Transverse colon (tissue), 4 donors: ENCODE measurements at regions not wholly inside any gene's neighbourhood (a gene's known extent, or its start where the extent isn't known, plus 50 kb on each side); places are given as distances from the start of the nearest gene placed in this dataset.

ENCODE experiments used
- DNase-seq: peaks from one replicate; pipeline ENCODE4 v3.0.0-alpha.2; 2019
- H3K27ac ChIP-seq, 4 donors: fragments of 200-600 bp; sonication (generic); 2 replicates each; pipeline ENCODE4 v1.5.1; 2016 to 2018; ENCODE audit warnings: inconsistent platforms in 4 of 4
- H3K27me3 ChIP-seq: fragments of 200-600 bp; sonication (generic); 2 replicates; pipeline ENCODE4 v1.5.1; 2017; ENCODE audit warnings: inconsistent platforms
- H3K36me3 ChIP-seq, 4 donors: fragments of 200-600 bp; sonication (generic); 2 replicates each; pipeline ENCODE4 v1.5.1; 2017 to 2019; ENCODE audit warnings: inconsistent platforms in 4 of 4
- H3K4me1 ChIP-seq, 4 donors: fragments of 200-600 bp; sonication (generic); 2 replicates each; pipeline ENCODE4 v1.5.1; 2017 to 2020; ENCODE audit warnings: inconsistent platforms in 4 of 4
- H3K4me3 ChIP-seq, 4 donors: fragments of 200-600 bp; sonication (generic); 1 replicate in 1 of 4; 2 replicates in 3 of 4; pipeline versions ENCODE4 v1.5.1 to v1.6.1; 2017 to 2019; ENCODE audit warnings: inconsistent platforms in 4 of 4
- H3K9me3 ChIP-seq, 2 donors: fragments of 200-600 bp; sonication (generic); 2 replicates each; pipeline ENCODE4 v1.5.1; 2017 to 2019; ENCODE audit warnings: inconsistent platforms in 2 of 2
- CTCF ChIP-seq, 5 experiments: fragments of 200-600 bp in 3 of 5; fragments of 450-650 bp in 2 of 5; sonication (generic) in 3 of 5; IDR thresholded peaks; 1 replicate in 2 of 5; 2 replicates in 3 of 5; pipeline ENCODE4 v1.5.1; 2016 to 2017; ENCODE audit warnings: antibody characterized with exemption in 5 of 5, inconsistent platforms in 3 of 5, mild to moderate bottlenecking in 2 of 5, moderate library complexity in 1 of 5
- EP300 ChIP-seq: sonication (generic); formaldehyde crosslinking; IDR thresholded peaks from one replicate; pipeline ENCODE4 v1.6.1; 2017; ENCODE audit warnings: antibody characterized with exemption, low read depth
- POLR2A ChIP-seq: fragments of 450-650 bp; IDR thresholded peaks from one replicate; pipeline ENCODE4 v1.6.1; 2016; ENCODE audit warnings: antibody characterized with exemption, mild to moderate bottlenecking, moderate library complexity
- POLR2AphosphoS5 ChIP-seq, 3 donors: sonication (generic); formaldehyde crosslinking; IDR thresholded peaks; one replicate each; pipeline ENCODE4 v1.6.1; 2016; ENCODE audit warnings: antibody characterized with exemption in 3 of 3
- WGBS, 2 donors: methylation state at CpG; one replicate each; pipeline ENCODE4 v1.1.5; 2018; ENCODE audit warnings: low coverage in 1 of 2; 5-methylcytosine and 5-hydroxymethylcytosine counted together
- in situ Hi-C, 4 donors: fragments of 200-750 bp; cut with MboI; loops; one replicate each; pipeline versions ENCODE4 v1.15.0 to v1.15.1; 2017; ENCODE audit warnings: low sequenced_read_pairs in 3 of 4, low pct_ligation_motif_present in 1 of 4, low pct_unique_long_range_greater_than_20kb in 1 of 4
- intact Hi-C: fragments of 100-400 bp; cut with DNase I; formaldehyde crosslinking; loops from one replicate; pipeline ENCODE4 v1.15.1; 2023; ENCODE audit warnings: low total_unique reads

- TF ChIP-seq CTCF (IDR thresholded peaks at IDR 0.05) = no peak
- no peak for TF ChIP-seq POLR2AphosphoS5 (IDR thresholded peaks at IDR 0.05)
- H3K27me3 ChIP-seq = no peaks in the 10 kb centered on the region
- no peak for DNase-seq
- no peak overlapping the region for H3K27ac ChIP-seq
- no peaks in the 10 kb centered on the region for H3K36me3 ChIP-seq
- H3K9me3 ChIP-seq = no peaks in the 10 kb centered on the region
- no peaks in the 10 kb centered on the region for H3K4me1 ChIP-seq
- in situ Hi-C loops = no loop called here
- H3K4me3 ChIP-seq = no peak overlapping the region
- WGBS, 2 donors = 71 to 77% methylated on average over 4 of the region's 4 CpGs
- intact Hi-C loops = no loop called here
Observed at GRCh38 chr20:48047447-48047846, 262.2 kb upstream of the SULF2 start.

GRCh38 chr20:48042628-48043027 lies 257.3 kb upstream of the SULF2 start:
- in situ Hi-C loops (no loop called here), intact Hi-C loops (no loop called here)
- no peak for DNase-seq
- H3K36me3 ChIP-seq = no peaks in the 10 kb centered on the region
- H3K27ac ChIP-seq = no peak overlapping the region
- H3K9me3 ChIP-seq = no peaks in the 10 kb centered on the region
- H3K4me3 ChIP-seq = no peak overlapping the region
- no peaks in the 10 kb centered on the region for H3K4me1 ChIP-seq
- TF ChIP-seq POLR2A (no peak), CTCF (IDR thresholded peaks at IDR 0.05) (no peak), EP300 (no peak), POLR2AphosphoS5 (IDR thresholded peaks at IDR 0.05) (no peak)
- H3K27me3 ChIP-seq = no peaks in the 10 kb centered on the region
- WGBS, 2 donors = 80 to 88% methylated on average over 6 to 7 of the region's 7 CpGs

- intact Hi-C loops = no loop called here
- no peak for DNase-seq
- Histone ChIP-seq H3K4me1 (no peaks in the 10 kb centered on the region), H3K9me3 (no peaks in the 10 kb centered on the region), H3K4me3 (no peak overlapping the region), H3K27ac (peak overlapping the region in 1 of 4 donors; percentile 3), H3K27me3 (no peaks in the 10 kb centered on the region), H3K36me3 (no peaks in the 10 kb centered on the region)
- TF ChIP-seq POLR2AphosphoS5 (IDR thresholded peaks at IDR 0.05) (peak; percentile 33 to 91 (median 45)), EP300 (no peak)
- in situ Hi-C loops = no loop called here
- WGBS, 2 donors = 54 to 58% methylated on average over 17 of the region's 17 CpGs
Observed at GRCh38 chr20:48041078-48041780, 255.9 kb upstream of the SULF2 start.

GRCh38 chr20:48040491-48040890 lies 255.2 kb upstream of the SULF2 start:
- Histone ChIP-seq H3K4me3 (no peak overlapping the region), H3K4me1 (no peaks in the 10 kb centered on the region), H3K36me3 (no peaks in the 10 kb centered on the region), H3K27me3 (no peaks in the 10 kb centered on the region), H3K27ac (no peak overlapping the region), H3K9me3 (no peaks in the 10 kb centered on the region)
- intact Hi-C loops (no loop called here), in situ Hi-C loops (no loop called here)
- no peak for TF ChIP-seq POLR2A
- no peak for TF ChIP-seq POLR2AphosphoS5 (IDR thresholded peaks at IDR 0.05)
- no peak for TF ChIP-seq CTCF (IDR thresholded peaks at IDR 0.05)
- no peak for DNase-seq
- WGBS, 2 donors = 64 to 74% methylated on average over 6 of the region's 6 CpGs

GRCh38 chr20:48040051-48040450 lies 254.8 kb upstream of the SULF2 start:
- in situ Hi-C loops = no loop called here
- TF ChIP-seq POLR2A (no peak), POLR2AphosphoS5 (IDR thresholded peaks at IDR 0.05) (no peak), CTCF (IDR thresholded peaks at IDR 0.05) (no peak), EP300 (no peak)
- 79 to 95% methylated on average over 4 to 7 of the region's 7 CpGs for WGBS, 2 donors

More at GRCh38 chr20:48040051-48040450, 254.8 kb upstream of the SULF2 start:
- intact Hi-C loops = no loop called here
- no peak overlapping the region for H3K4me3 ChIP-seq
- no peak for DNase-seq
- H3K27ac ChIP-seq = no peak overlapping the region
- no peaks in the 10 kb centered on the region for H3K27me3 ChIP-seq
- no peaks in the 10 kb centered on the region for H3K36me3 ChIP-seq
- H3K4me1 ChIP-seq = no peaks in the 10 kb centered on the region
- no peaks in the 10 kb centered on the region for H3K9me3 ChIP-seq
